K562 (cell line): ENCODE measurements at regions not wholly inside any gene's neighbourhood (a gene's known extent, or its start where the extent isn't known, plus 50 kb on each side); places are given as distances from the start of the nearest gene placed in this dataset.

Source experiments
- CTCF ChIP-seq, 3 experiments: IDR thresholded peaks in 2 of 3; conservative IDR thresholded peaks in 1 of 3; 2 replicates each; pipeline ENCODE4 v1.5.1; 2011 to 2012; ENCODE audit warnings: low read length in 3 of 3, mild to moderate bottlenecking in 3 of 3, control low read depth in 2 of 3, improper control_type of control experiment in 1 of 3, inconsistent platforms in 1 of 3, low read depth in 1 of 3, mixed read lengths in 1 of 3, moderate library complexity in 1 of 3; ENCODE audit not compliant: insufficient read depth in 2 of 3
- ELF1 ChIP-seq: fragments of 200-800 bp; sonication (Bioruptor generic); IDR thresholded peaks from 2 replicates; pipeline ENCODE4 v1.6.1; 2016; ENCODE audit warnings: missing genetic modification characterization, missing compliant biosample characterization
- NBN ChIP-seq: fragments of 450-650 bp; IDR thresholded peaks from 2 replicates; pipeline ENCODE4 v1.6.1; 2016; ENCODE audit warnings: low read depth, mild to moderate bottlenecking

DNA sequence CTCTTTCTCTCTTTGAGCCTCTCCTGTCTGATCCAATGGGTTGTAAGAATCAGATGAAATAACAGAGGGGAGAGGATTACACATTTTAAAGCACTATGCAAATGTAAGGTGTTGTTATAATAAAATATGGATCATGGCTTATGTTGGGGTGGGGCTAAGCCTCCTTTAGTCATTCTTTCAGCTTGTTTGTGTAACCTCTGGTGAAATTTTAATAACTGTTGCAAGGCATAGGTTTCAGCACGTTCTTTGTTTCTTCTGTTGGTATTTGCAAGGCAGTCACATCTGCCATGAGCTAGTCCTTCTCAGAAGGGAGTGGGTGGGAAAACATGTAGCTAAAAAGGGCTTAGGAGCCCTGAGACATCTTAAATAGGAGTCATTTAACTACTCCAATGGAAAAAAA lies 74.8 kb upstream of the FRMD6 start:
- no peak for TF ChIP-seq ELF1 (tag)
- no peak for TF ChIP-seq NBN
- TF ChIP-seq CTCF (IDR thresholded peaks at IDR 0.05 in 2 of 3, conservative IDR thresholded peaks at IDR 0.05 in 1 of 3; ENCODE audit: insufficient read depth in 2 of 3, low read depth in 1 of 3, low read length in 3 of 3) = no peak
